SK-N-SH treated with all-trans-retinoic acid at 6 μM for 48 hours (cell line): ENCODE measurements at regions not wholly inside any gene's neighbourhood (a gene's known extent, or its start where the extent isn't known, plus 50 kb on each side); places are given as distances from the start of the nearest gene placed in this dataset.

ENCODE experiments used
- ATAC-seq: fragments of 200-7000 bp; cut with Tn5 transposase; 3 replicates; pipeline ENCODE4 v1.9.1; 2020; ENCODE audit warnings: mild to moderate bottlenecking, moderate library complexity
- BACH2 ChIP-seq: fragments of 250-450 bp; sonication (Bioruptor Pico); IDR thresholded peaks from 2 replicates; pipeline ENCODE4 v1.9.0; 2021; ENCODE audit warnings: mild to moderate bottlenecking, borderline replicate concordance
- CREB5 ChIP-seq: fragments of 250-450 bp; sonication (Bioruptor Pico); IDR thresholded peaks from 2 replicates; pipeline ENCODE4 v1.5.1; 2020; ENCODE audit warnings: low read depth, mild to moderate bottlenecking, moderate library complexity
- CSDC2 ChIP-seq: fragments of 250-450 bp; sonication (Bioruptor Pico); IDR thresholded peaks from 2 replicates; pipeline ENCODE4 v1.5.0; 2020; ENCODE audit warnings: mild to moderate bottlenecking, moderate library complexity
- ESRRG ChIP-seq: fragments of 250-450 bp; sonication (Bioruptor Pico); IDR thresholded peaks from 2 replicates; pipeline ENCODE4 v1.6.1; 2021; ENCODE audit warnings: mild to moderate bottlenecking
- GLIS3 ChIP-seq: fragments of 250-450 bp; sonication (Bioruptor Pico); IDR thresholded peaks from 2 replicates; pipeline ENCODE4 v1.5.0; 2020; ENCODE audit warnings: mild to moderate bottlenecking, moderate library complexity
- ISL1 ChIP-seq: fragments of 250-450 bp; sonication (Bioruptor Pico); IDR thresholded peaks from 2 replicates; pipeline ENCODE4 v2.1.2; 2022; ENCODE audit warnings: mild to moderate bottlenecking, moderate library complexity
- PATZ1 ChIP-seq: fragments of 250-450 bp; sonication (Bioruptor Pico); IDR thresholded peaks from 2 replicates; pipeline ENCODE4 v1.8.0; 2020; ENCODE audit warnings: mild to moderate bottlenecking, moderate library complexity, borderline replicate concordance
- POU6F1 ChIP-seq: fragments of 250-450 bp; sonication (Bioruptor Pico); IDR thresholded peaks from 2 replicates; pipeline ENCODE4 v1.8.0; 2021; ENCODE audit warnings: low read depth, mild to moderate bottlenecking, moderate library complexity, borderline replicate concordance
- PPARA ChIP-seq: fragments of 250-450 bp; sonication (Bioruptor Pico); IDR thresholded peaks from 2 replicates; pipeline ENCODE4 v1.5.0; 2020; ENCODE audit warnings: mild to moderate bottlenecking, borderline replicate concordance
- RARB ChIP-seq: fragments of 250-450 bp; sonication (Bioruptor Pico); IDR thresholded peaks from 2 replicates; pipeline ENCODE4 v1.8.0; 2021; ENCODE audit warnings: mild to moderate bottlenecking, moderate library complexity
- SNAI2 ChIP-seq: fragments of 250-450 bp; sonication (Bioruptor Pico); IDR thresholded peaks from 2 replicates; pipeline ENCODE4 v1.5.0; 2020; ENCODE audit warnings: mild to moderate bottlenecking, moderate library complexity
- TCF4 ChIP-seq: fragments of 250-450 bp; sonication (Bioruptor Pico); IDR thresholded peaks from 2 replicates; pipeline ENCODE4 v1.8.0; 2021; ENCODE audit warnings: mild to moderate bottlenecking, moderate library complexity, borderline replicate concordance
- TOX ChIP-seq: fragments of 250-450 bp; sonication (Bioruptor Pico); IDR thresholded peaks from 2 replicates; pipeline ENCODE4 v1.8.0; 2021; ENCODE audit warnings: mild to moderate bottlenecking, moderate library complexity, borderline replicate concordance
- TSHZ2 ChIP-seq: fragments of 250-450 bp; sonication (Bioruptor Pico); IDR thresholded peaks from 2 replicates; pipeline ENCODE4 v1.5.0; 2020; ENCODE audit warnings: mild to moderate bottlenecking, moderate library complexity
- ZC3H10 ChIP-seq: fragments of 250-450 bp; sonication (Bioruptor Pico); IDR thresholded peaks from 2 replicates; pipeline ENCODE4 v1.5.1; 2021; ENCODE audit warnings: mild to moderate bottlenecking, moderate library complexity
- ZFP3 ChIP-seq: fragments of 250-450 bp; sonication (Bioruptor Pico); IDR thresholded peaks from 2 replicates; pipeline ENCODE4 v1.5.0; 2020; ENCODE audit warnings: mild to moderate bottlenecking, moderate library complexity
- ZFP30 ChIP-seq: fragments of 450-650 bp; formaldehyde crosslinking; IDR thresholded peaks from 2 replicates; pipeline ENCODE4 v1.5.0; 2022; ENCODE audit warnings: mild to moderate bottlenecking, moderate library complexity
- ZNF565 ChIP-seq: fragments of 450-650 bp; formaldehyde crosslinking; conservative IDR thresholded peaks from 2 replicates; pipeline ENCODE4 v1.5.0; 2020; ENCODE audit warnings: low read depth, mild to moderate bottlenecking, moderate library complexity
- ZNF70 ChIP-seq: fragments of 450-650 bp; formaldehyde crosslinking; IDR thresholded peaks from 2 replicates; pipeline ENCODE4 v1.5.0; 2020; ENCODE audit warnings: mild to moderate bottlenecking, moderate library complexity
- ZNF8 ChIP-seq: fragments of 450-650 bp; formaldehyde crosslinking; IDR thresholded peaks from 2 replicates; pipeline ENCODE4 v1.5.0; 2020; ENCODE audit warnings: mild to moderate bottlenecking, moderate library complexity

- TF ChIP-seq ISL1 (CRISPR knock-in tag) (peak; percentile 57; the same call in 1 of the 2 replicates), TSHZ2 (no peak), PPARA (CRISPR knock-in tag) (no peak), ZNF565 (CRISPR knock-in tag) (no peak), ZFP3 (CRISPR knock-in tag) (no peak), PATZ1 (no peak), BACH2 (CRISPR knock-in tag) (no peak), ZC3H10 (CRISPR knock-in tag) (no peak)
- TF ChIP-seq, all 23 proteins: peak for 1
- no peak for ATAC-seq
Observed at GRCh38 chr13:103273825-103274224, 207.6 kb upstream of the SLC10A2 start.

- no peak for TF ChIP-seq ZNF565 (CRISPR knock-in tag)
- TF ChIP-seq ZNF70 (CRISPR knock-in tag) = no peak
- TF ChIP-seq ESRRG (CRISPR knock-in tag) = no peak
- no peak for TF ChIP-seq TSHZ2
- TF ChIP-seq ZFP30 (CRISPR knock-in tag) = no peak
- TF ChIP-seq PPARA (CRISPR knock-in tag) = no peak
- TF ChIP-seq TOX = no peak
- no peak for TF ChIP-seq BACH2 (CRISPR knock-in tag)
- no peak for TF ChIP-seq SNAI2 (CRISPR knock-in tag)
- no peak for TF ChIP-seq PATZ1
- TF ChIP-seq TCF4 (CRISPR knock-in tag) = no peak
- no peak for TF ChIP-seq POU6F1
- TF ChIP-seq ISL1 (CRISPR knock-in tag) = no peak
- TF ChIP-seq CREB5 (CRISPR knock-in tag) = no peak
- no peak for TF ChIP-seq ZNF8
- no peak for TF ChIP-seq ZFP3 (CRISPR knock-in tag)
- TF ChIP-seq, all 23 proteins: peak for 0
- ATAC-seq = no peak
Observed at GRCh38 chr13:103272770-103273169, 206.6 kb upstream of the SLC10A2 start.

- TF ChIP-seq BACH2 (CRISPR knock-in tag) = no peak
- TF ChIP-seq ZNF565 (CRISPR knock-in tag) = no peak
- TF ChIP-seq GLIS3 (CRISPR knock-in tag) = no peak
- no peak for TF ChIP-seq RARB (CRISPR knock-in tag)
- no peak for TF ChIP-seq ESRRG (CRISPR knock-in tag)
- TF ChIP-seq CSDC2 (CRISPR knock-in tag) = no peak
- TF ChIP-seq ZNF8 = no peak
- no peak for ATAC-seq
Observed at GRCh38 chr13:103263448-103263847, 197.2 kb upstream of the SLC10A2 start.
